ENCODE measurements at regions not wholly inside any gene's neighbourhood (a gene's known extent, or its start where the extent isn't known, plus 50 kb on each side); places are given as distances from the start of the nearest gene placed in this dataset.

DNA sequence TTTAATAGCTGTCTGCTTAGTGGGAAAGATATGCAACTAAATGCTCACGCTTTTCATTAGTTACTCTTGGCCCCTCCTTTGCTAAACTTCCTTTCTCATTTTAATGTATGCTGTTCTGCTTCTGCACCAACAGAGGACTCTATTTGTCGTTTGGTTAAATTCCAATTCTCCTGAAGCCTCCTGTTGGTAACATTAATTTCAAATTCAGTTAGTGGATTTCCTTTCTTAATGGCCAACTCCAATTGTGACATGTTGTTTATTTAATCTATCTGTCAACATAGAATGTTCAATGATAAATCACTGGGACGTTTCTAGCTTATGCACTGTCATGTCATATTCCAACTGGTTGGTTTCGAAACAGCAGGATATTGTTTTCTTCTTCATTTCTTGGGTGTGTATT lies 467.4 kb upstream of the BCHE start:
- Histone ChIP-seq H3K27me3 (ENCODE audit: control insufficient read depth, insufficient read depth, low read length) (no peaks in the 10 kb centered on the region), H3K4me3 (ENCODE audit: insufficient read depth, low read depth, low read length) (no peak overlapping the region), H2AK5ac (ENCODE audit: low read depth, low read length) (no peak overlapping the region), H3K56ac (ENCODE audit: extremely low read depth, insufficient read depth, low read length) (no peak overlapping the region), H4K8ac (ENCODE audit: low read depth in 2 of 2, low read length in 2 of 2) (no peak overlapping the region), H3K4me2 (ENCODE audit: low read depth, low read length) (no peak overlapping the region), H3K9me3 (ENCODE audit: control insufficient read depth, insufficient read depth, low read length) (no peaks in the 10 kb centered on the region), H3K18ac (ENCODE audit: low read depth, low read length) (no peak overlapping the region), H3K36me3 (ENCODE audit: control insufficient read depth, insufficient read depth, low read length) (no peaks in the 10 kb centered on the region), H4K20me1 (ENCODE audit: insufficient read depth, low read length) (no peaks in the 10 kb centered on the region), H2AK9ac (replicated peaks; ENCODE audit: low read depth, low read length, poor library complexity) (no peak overlapping the region), H3K9ac (ENCODE audit: low read depth, low read length) (no peak overlapping the region), H3K23ac (ENCODE audit: low read depth, low read length) (no peak overlapping the region), H2AFZ (replicated peaks; ENCODE audit: low read length, poor library complexity) (no peak overlapping the region), H3K14ac (replicated peaks; ENCODE audit: low read depth, low read length) (no peak overlapping the region), H4K5ac (ENCODE audit: low read depth, low read length) (no peak overlapping the region), H3K27ac (ENCODE audit: insufficient read depth, low read length) (no peak overlapping the region), H2BK15ac (ENCODE audit: low read depth, low read length) (no peak overlapping the region), H4K91ac (ENCODE audit: insufficient read depth, low read depth, low read length) (no peak overlapping the region), H3K9me1 (ENCODE audit: insufficient read depth, low read length) (no peaks in the 10 kb centered on the region), H3K4me1 (ENCODE audit: control insufficient read depth, insufficient read depth, low read length) (no peaks in the 10 kb centered on the region), H2BK5ac (ENCODE audit: low read depth, low read length, poor library complexity, severe bottlenecking) (no peak overlapping the region), H2BK20ac (ENCODE audit: low read depth, low read length) (no peak overlapping the region), H3K79me1 (ENCODE audit: low read depth in 1 of 2, low read length in 2 of 2) (no peaks in the 10 kb centered on the region), H3K4ac (ENCODE audit: low read depth, low read length) (no peak overlapping the region), H2BK120ac (ENCODE audit: low read depth, low read length) (no peak overlapping the region)
- DNase-seq = no peak
- BruUV-seq (replicated peaks) = no TSS peak
- dilution Hi-C loops (cut with HindIII; ENCODE audit: low sequenced_read_pairs, unreplicated experiment) (no loop called here), in situ Hi-C loops (cut with MboI; ENCODE audit: low sequenced_read_pairs) (no loop called here), intact Hi-C loops (cut with micrococcal nuclease) (no loop called here)
- WGBS, 2 experiments (ENCODE audit: extremely low coverage in 2 of 2, insufficient read length in 1 of 2) = no CpG with 5 or more reads among the region's 4 CpGs
- CTCF ChIA-PET = no interaction called here
- POLR2A ChIA-PET (ENCODE audit: unreplicated experiment) = no interaction called here
- no peak for ATAC-seq (ENCODE audit: low read depth)
- TF ChIP-seq RCOR1 (IDR thresholded peaks at IDR 0.05; ENCODE audit: insufficient replicate concordance, low read length) (no peak), NFE2L2 (IDR thresholded peaks at IDR 0.05; ENCODE audit: low read depth, low read length) (no peak), FOS (IDR thresholded peaks at IDR 0.05; ENCODE audit: low read depth, low read length) (no peak), MAFK (IDR thresholded peaks at IDR 0.05; ENCODE audit: low read depth, low read length) (no peak), BHLHE40 (IDR thresholded peaks at IDR 0.05; ENCODE audit: low read depth, low read length) (no peak), RFX5 (IDR thresholded peaks at IDR 0.05; ENCODE audit: low read depth, low read length) (no peak)

Measured in IMR-90 (cell line).